Endothelial cell of umbilical vein (primary cell): ENCODE measurements at regions not wholly inside any gene's neighbourhood (a gene's known extent, or its start where the extent isn't known, plus 50 kb on each side); places are given as distances from the start of the nearest gene placed in this dataset.

Source experiments
- BruUV-seq: library from RNA; stranded (reverse); fragments of 400-500 nt; replicated peaks from 2 replicates; lab custom pipeline; 2021; lab: Mats Ljungman, UMichigan
- CTCF ChIA-PET: fragments of 300-600, 350-600 bp; sonication (Branson Sonifier 250); formaldehyde crosslinking; loops from one replicate; lab custom pipeline; 2021; ENCODE audit warnings: antibody characterized with exemption, inconsistent platforms; lab: Charles Lee
- POLR2A ChIA-PET: fragments of 300-600, 350-600 bp; sonication (Branson Sonifier 250); formaldehyde crosslinking; loops from one replicate; lab custom pipeline; 2021; ENCODE audit warnings: antibody characterized with exemption, inconsistent platforms; lab: Charles Lee
- DNase-seq: peaks from one replicate; pipeline ENCODE4 v3.0.0-alpha.2; 2011; ENCODE audit warnings: low read depth, low spot score
- FAIRE-seq: peaks from 2 replicates; lab custom pipeline; 2011; peaks lifted over from hg19 to GRCh38; lab: Jason Lieb, UNC
- H2AFZ ChIP-seq: 2 replicates; pipeline ENCODE4 v1.6.0; 2012; ENCODE audit warnings: low read depth, low read length, control low read depth, inconsistent platforms
- H3K27ac ChIP-seq: 2 replicates; pipeline ENCODE4 v1.5.1; 2011; ENCODE audit warnings: low read depth, mild to moderate bottlenecking, control low read depth, low read length, moderate library complexity; ENCODE audit not compliant: insufficient read depth
- H3K27me3 ChIP-seq, 2 experiments: 2 replicates each; pipeline versions ENCODE4 v1.6.0 to v1.6.1; 2011; ENCODE audit warnings: low read length in 2 of 2, mixed read lengths in 1 of 2; ENCODE audit not compliant: control insufficient read depth in 2 of 2, insufficient read depth in 2 of 2
- H3K36me3 ChIP-seq, 2 experiments: 2 replicates in 1 of 2; 3 replicates in 1 of 2; pipeline ENCODE4 v1.5.1; 2011; ENCODE audit warnings: low read length in 2 of 2, mild to moderate bottlenecking in 1 of 2, moderate library complexity in 1 of 2; ENCODE audit not compliant: control insufficient read depth in 2 of 2, insufficient read depth in 2 of 2; ENCODE audit errors: extremely low read depth in 1 of 2
- H3K4me1 ChIP-seq: 3 replicates; pipeline ENCODE4 v1.5.1; 2011; ENCODE audit warnings: mild to moderate bottlenecking, low read length; ENCODE audit not compliant: control insufficient read depth, insufficient read depth; ENCODE audit errors: extremely low read depth
- H3K4me2 ChIP-seq: 2 replicates; pipeline ENCODE4 v1.6.1; 2011; ENCODE audit warnings: low read length, control low read depth, mixed read lengths; ENCODE audit not compliant: insufficient read depth
- H3K4me3 ChIP-seq, 3 experiments: fragments of 200-600 bp in 1 of 3; sonication (generic), shearing (Covaris generic) in 1 of 3; replicated peaks in 1 of 3; 2 replicates each; pipeline ENCODE4 v1.5.1; 2011 to 2016; ENCODE audit warnings: control low read depth in 3 of 3, low read length in 3 of 3, mild to moderate bottlenecking in 2 of 3, inconsistent platforms in 1 of 3, low read depth in 1 of 3, moderate library complexity in 1 of 3; ENCODE audit not compliant: insufficient read depth in 1 of 3
- H3K79me2 ChIP-seq: 2 replicates; pipeline ENCODE4 v1.6.0; 2012; ENCODE audit warnings: low read length, inconsistent platforms; ENCODE audit not compliant: control insufficient read depth, insufficient read depth
- H3K9ac ChIP-seq: replicated peaks from 2 replicates; pipeline ENCODE3; 2011; ENCODE audit warnings: low read length, control low read depth; ENCODE audit not compliant: insufficient read depth; ENCODE audit errors: extremely low read depth
- H3K9me1 ChIP-seq: replicated peaks from 3 replicates; pipeline ENCODE4 v1.6.0; 2011; ENCODE audit warnings: mild to moderate bottlenecking, low read length; ENCODE audit not compliant: control insufficient read depth, insufficient read depth; ENCODE audit errors: extremely low read depth
- H3K9me3 ChIP-seq: replicated peaks from 2 replicates; pipeline ENCODE4 v1.5.1; 2012; ENCODE audit warnings: low read length, inconsistent platforms; ENCODE audit not compliant: control insufficient read depth, insufficient read depth
- H4K20me1 ChIP-seq: replicated peaks from 2 replicates; pipeline ENCODE3; 2011; ENCODE audit warnings: mild to moderate bottlenecking, low read length; ENCODE audit not compliant: control insufficient read depth, insufficient read depth; ENCODE audit errors: extremely low read depth
- EZH2 ChIP-seq: IDR thresholded peaks from 2 replicates; pipeline ENCODE4 v1.6.1; 2012; ENCODE audit warnings: borderline replicate concordance, low read depth, mild to moderate bottlenecking, moderate library complexity, low read length, inconsistent platforms; ENCODE audit not compliant: severe bottlenecking
- FOS ChIP-seq: IDR thresholded peaks from 2 replicates; pipeline ENCODE4 v1.6.1; 2011; ENCODE audit warnings: mild to moderate bottlenecking, low read length, moderate library complexity, borderline replicate concordance; ENCODE audit not compliant: insufficient read depth
- GATA2 ChIP-seq: IDR thresholded peaks from 2 replicates; pipeline ENCODE4 v1.7.0; 2011; ENCODE audit warnings: low read depth, mild to moderate bottlenecking, moderate library complexity, mixed read lengths, low read length; ENCODE audit not compliant: insufficient read length, insufficient read depth
- JUN ChIP-seq: IDR thresholded peaks from 2 replicates; pipeline ENCODE4 v1.6.1; 2011; ENCODE audit warnings: borderline replicate concordance, low read depth; ENCODE audit not compliant: insufficient read length, insufficient read depth
- MAX ChIP-seq: IDR thresholded peaks from 2 replicates; pipeline ENCODE4 v1.6.1; 2011; ENCODE audit not compliant: insufficient read depth, insufficient read length
- MYC ChIP-seq: IDR thresholded peaks from one replicate; pipeline ENCODE4 v1.6.1; 2011; ENCODE audit warnings: mild to moderate bottlenecking, low read depth, low read length
- POLR2A ChIP-seq: IDR thresholded peaks from 2 replicates; pipeline ENCODE4 v1.6.1; 2012; ENCODE audit warnings: low read depth, mild to moderate bottlenecking, control low read depth, low read length
- POLR2AphosphoS5 ChIP-seq: IDR thresholded peaks from 2 replicates; pipeline ENCODE4 v1.6.1; 2012; ENCODE audit warnings: low read depth, mild to moderate bottlenecking, control low read depth, low read length, moderate library complexity; ENCODE audit not compliant: insufficient read depth
- dilution Hi-C: fragments of 300-500 bp; cut with MboI; formaldehyde crosslinking; loops from one replicate; pipeline ENCODE4 v1.15.0; 2019; ENCODE audit warnings: low sequenced_read_pairs; ENCODE audit not compliant: extremely low pct_ligation_motif_present
- intact Hi-C: fragments of 100-400 bp; cut with micrococcal nuclease; formaldehyde crosslinking; loops from one replicate; pipeline ENCODE4 v1.10.0; 2022
- TF ChIP-seq, protein P1 (sequence below), 2 donors: IDR thresholded peaks; 1 replicate in 1 of 2; 2 replicates in 1 of 2; pipeline ENCODE4 v1.5.1; 2011; ENCODE audit warnings: low read length in 2 of 2, mild to moderate bottlenecking in 2 of 2, moderate library complexity in 2 of 2, control low read depth in 1 of 2, inconsistent platforms in 1 of 2, low read depth in 1 of 2; ENCODE audit not compliant: insufficient read depth in 1 of 2; ENCODE audit errors: extremely low read depth in 1 of 2

DNA sequence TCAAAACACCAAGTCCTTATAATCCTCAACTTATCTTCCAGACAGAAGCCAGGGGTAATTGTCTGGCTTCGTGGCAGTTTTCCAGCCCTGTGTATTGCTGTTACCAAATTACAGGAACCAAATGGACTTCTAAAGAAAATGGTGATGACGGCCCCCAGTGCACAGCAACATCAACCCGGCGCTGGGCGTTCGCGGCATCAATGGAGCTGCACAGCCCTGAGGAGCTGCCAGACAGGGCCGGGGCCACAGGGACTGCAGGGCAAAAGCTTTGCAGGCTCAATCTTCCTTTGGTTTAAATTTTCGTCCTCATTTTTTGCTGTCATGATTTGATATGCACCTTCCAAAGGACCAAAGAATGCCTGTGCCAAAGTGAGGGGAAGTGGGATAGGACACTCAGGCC lies 292.5 kb downstream of the BRD1 start:
- H3K27me3 ChIP-seq: no peaks in the 10 kb centered on the region
- no peaks in the 10 kb centered on the region for H3K79me2 ChIP-seq
- ChIA-PET CTCF (no interaction called here), POLR2A (no interaction called here)
- FAIRE-seq (no peak), DNase-seq (no peak)
- H3K4me3 ChIP-seq: no peak overlapping the region
- H3K9me1 ChIP-seq: no peaks in the 10 kb centered on the region
- no TSS peak for BruUV-seq
- no peak overlapping the region for H2AFZ ChIP-seq
- dilution Hi-C loops (no loop called here), intact Hi-C loops (no loop called here)
- H3K4me2 ChIP-seq: no peak overlapping the region
- H4K20me1 ChIP-seq: no peaks in the 10 kb centered on the region
- H3K9ac ChIP-seq: no peak overlapping the region
- H3K9me3 ChIP-seq: peaks cover 3% of the 10 kb centered on the region
- no peak for TF ChIP-seq GATA2
- TF ChIP-seq MYC: no peak
- no peak for TF ChIP-seq EZH2
- no peak for TF ChIP-seq FOS
- TF ChIP-seq POLR2AphosphoS5: no peak
- no peak overlapping the region for H3K27ac ChIP-seq
- H3K36me3 ChIP-seq: no peaks in the 10 kb centered on the region
- no peaks in the 10 kb centered on the region for H3K4me1 ChIP-seq

DNA sequence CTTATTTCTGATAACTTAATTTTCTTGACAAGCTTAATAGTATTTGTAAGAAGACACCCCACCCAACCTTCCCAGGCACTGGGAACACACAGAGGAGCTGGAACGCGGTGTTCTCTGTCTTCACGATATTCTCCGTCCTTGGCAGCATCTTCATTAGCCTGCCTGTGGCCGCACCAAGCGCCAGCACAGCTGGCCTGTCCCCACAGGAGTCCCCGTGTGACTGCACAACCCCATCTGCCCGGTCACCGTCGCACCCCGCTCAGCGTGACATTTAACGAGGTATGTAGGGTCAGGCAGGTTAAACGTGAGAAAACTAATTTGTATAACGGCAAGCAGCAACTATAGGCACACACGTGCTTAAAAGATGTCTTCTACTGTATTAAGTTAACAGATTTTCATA lies 293.3 kb downstream of the BRD1 start:
- dilution Hi-C loops (no loop called here), intact Hi-C loops (no loop called here)
- no peaks in the 10 kb centered on the region for H4K20me1 ChIP-seq
- ChIA-PET POLR2A (no interaction called here), CTCF (no interaction called here)
- no peaks in the 10 kb centered on the region for H3K9me1 ChIP-seq
- no peak overlapping the region for H3K4me3 ChIP-seq
- H3K4me1 ChIP-seq: no peaks in the 10 kb centered on the region
- no peaks in the 10 kb centered on the region for H3K27me3 ChIP-seq
- no peaks in the 10 kb centered on the region for H3K79me2 ChIP-seq
- FAIRE-seq (no peak), DNase-seq (no peak)
- no peaks in the 10 kb centered on the region for H3K36me3 ChIP-seq
- H3K9ac ChIP-seq: no peak overlapping the region
- no peak overlapping the region for H3K4me2 ChIP-seq
- TF ChIP-seq MAX: no peak
- no peak for TF ChIP-seq GATA2
- TF ChIP-seq POLR2AphosphoS5: no peak
- TF ChIP-seq, protein P1, sequence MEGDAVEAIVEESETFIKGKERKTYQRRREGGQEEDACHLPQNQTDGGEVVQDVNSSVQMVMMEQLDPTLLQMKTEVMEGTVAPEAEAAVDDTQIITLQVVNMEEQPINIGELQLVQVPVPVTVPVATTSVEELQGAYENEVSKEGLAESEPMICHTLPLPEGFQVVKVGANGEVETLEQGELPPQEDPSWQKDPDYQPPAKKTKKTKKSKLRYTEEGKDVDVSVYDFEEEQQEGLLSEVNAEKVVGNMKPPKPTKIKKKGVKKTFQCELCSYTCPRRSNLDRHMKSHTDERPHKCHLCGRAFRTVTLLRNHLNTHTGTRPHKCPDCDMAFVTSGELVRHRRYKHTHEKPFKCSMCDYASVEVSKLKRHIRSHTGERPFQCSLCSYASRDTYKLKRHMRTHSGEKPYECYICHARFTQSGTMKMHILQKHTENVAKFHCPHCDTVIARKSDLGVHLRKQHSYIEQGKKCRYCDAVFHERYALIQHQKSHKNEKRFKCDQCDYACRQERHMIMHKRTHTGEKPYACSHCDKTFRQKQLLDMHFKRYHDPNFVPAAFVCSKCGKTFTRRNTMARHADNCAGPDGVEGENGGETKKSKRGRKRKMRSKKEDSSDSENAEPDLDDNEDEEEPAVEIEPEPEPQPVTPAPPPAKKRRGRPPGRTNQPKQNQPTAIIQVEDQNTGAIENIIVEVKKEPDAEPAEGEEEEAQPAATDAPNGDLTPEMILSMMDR (IDR thresholded peaks at IDR 0.05; ENCODE audit: extremely low read depth in 1 of 2, insufficient read depth in 1 of 2, low read depth in 1 of 2, low read length in 2 of 2): no peak
- no peak for TF ChIP-seq POLR2A
- no peak for TF ChIP-seq FOS
- TF ChIP-seq EZH2: no peak
- TF ChIP-seq MYC: no peak
- TF ChIP-seq JUN: no peak
- H2AFZ ChIP-seq: no peak overlapping the region
- H3K27ac ChIP-seq: no peak overlapping the region
- peaks cover 3% of the 10 kb centered on the region for H3K9me3 ChIP-seq
- BruUV-seq: no TSS peak
